ENCODE measurements at regions not wholly inside any gene's neighbourhood (a gene's known extent, or its start where the extent isn't known, plus 50 kb on each side); places are given as distances from the start of the nearest gene placed in this dataset.

DNA sequence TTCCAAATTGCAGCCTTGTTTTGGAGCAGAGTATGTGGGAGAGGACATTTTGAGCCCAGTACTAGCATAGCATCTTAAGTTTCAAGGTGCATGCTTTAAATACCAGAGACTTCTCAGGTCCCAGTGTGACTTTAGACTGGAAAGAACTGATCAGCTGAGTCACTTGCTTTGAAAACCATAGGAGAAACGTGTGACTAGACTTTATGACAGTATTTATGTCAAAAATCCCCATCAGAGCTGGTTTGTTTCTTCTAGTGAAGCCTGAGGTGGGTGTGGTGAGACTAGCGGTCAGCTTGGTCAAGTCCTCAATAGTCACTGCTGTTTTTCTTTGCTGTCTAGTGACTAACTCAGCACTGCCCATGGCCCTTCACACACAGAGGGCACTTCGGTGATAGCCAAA is 724.2 kb downstream of the GATA3 start:
- no peak for TF ChIP-seq ZNF274 (IDR thresholded peaks at IDR 0.05; ENCODE audit: low read depth, low read length)

DNA sequence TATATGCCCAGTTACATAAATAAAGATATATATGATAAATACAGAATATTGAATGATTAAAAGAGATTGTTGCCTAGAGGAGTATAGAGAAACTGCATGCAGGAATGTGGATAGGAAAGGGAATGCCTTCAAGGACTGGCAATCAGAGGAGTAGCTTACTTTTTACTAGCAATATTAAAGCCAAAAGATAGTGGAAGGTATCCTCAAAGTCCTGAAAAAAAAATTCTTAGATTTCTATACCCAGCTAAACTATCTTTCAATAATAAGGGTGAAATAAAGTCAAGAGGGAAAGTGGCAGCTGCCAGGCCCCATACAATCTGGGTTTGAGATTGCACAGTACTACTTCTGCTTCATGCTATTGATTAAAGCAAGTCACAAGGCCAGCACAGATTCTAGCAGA is 733.2 kb downstream of the GATA3 start:
- TF ChIP-seq ZNF274 (IDR thresholded peaks at IDR 0.05; ENCODE audit: low read depth, low read length) = no peak
- no peak overlapping the region for H3K4me3 ChIP-seq (ENCODE audit: low read length)

More for the DNA sequence above, 724.2 kb downstream of the GATA3 start:
- no peak overlapping the region for H3K4me3 ChIP-seq (ENCODE audit: low read length)

GRCh38 chr10:8790390-8790789 is 735.9 kb downstream of the GATA3 start:
- no peak overlapping the region for H3K4me3 ChIP-seq (ENCODE audit: low read length)
- no peak for TF ChIP-seq ZNF274 (IDR thresholded peaks at IDR 0.05; ENCODE audit: low read depth, low read length)

DNA sequence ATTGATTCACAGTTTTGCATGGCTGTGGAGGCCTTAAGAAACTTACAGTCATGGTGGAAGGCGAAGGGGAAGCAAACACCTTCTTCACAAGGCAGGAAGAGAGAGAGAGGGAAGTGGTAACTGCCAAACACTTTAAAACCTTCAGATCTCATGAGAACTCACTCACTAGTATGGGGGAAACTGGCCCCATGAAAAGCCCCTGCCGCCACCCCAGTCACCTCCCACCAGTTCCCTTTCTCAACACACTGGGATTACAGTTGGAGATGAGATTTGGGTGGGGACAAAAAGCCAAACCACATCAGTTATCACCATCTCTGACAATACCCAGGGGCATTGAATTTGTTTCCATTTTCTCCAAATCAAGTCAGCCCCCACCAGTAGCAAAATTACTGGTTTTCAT is 740.4 kb downstream of the GATA3 start:
- TF ChIP-seq ZNF274 (IDR thresholded peaks at IDR 0.05; ENCODE audit: low read depth, low read length) = no peak

DNA sequence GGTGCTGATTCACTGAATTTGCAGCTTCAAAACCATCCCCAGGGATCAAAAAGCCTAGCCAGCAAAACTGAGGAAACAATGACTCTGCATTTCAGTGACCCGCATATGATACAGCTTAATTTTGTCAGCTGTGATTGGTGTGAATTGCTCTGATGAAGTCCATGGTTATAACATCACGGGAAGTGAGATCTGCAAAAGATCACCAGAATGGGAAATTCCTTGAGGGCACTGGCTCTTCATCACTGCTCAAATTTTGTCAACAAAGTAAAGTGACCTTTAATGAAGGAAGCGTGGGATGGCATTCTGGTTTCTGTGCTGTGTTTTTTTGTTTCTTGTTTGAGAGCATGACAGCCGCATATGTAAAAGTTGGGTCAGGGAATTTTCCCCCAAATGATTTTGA is 745.9 kb downstream of the GATA3 start:
- no peak overlapping the region for H3K4me3 ChIP-seq (ENCODE audit: low read length)
- no peak for TF ChIP-seq ZNF274 (IDR thresholded peaks at IDR 0.05; ENCODE audit: low read depth, low read length)

More for the DNA sequence above, 740.4 kb downstream of the GATA3 start:
- H3K4me3 ChIP-seq (ENCODE audit: low read length) = no peak overlapping the region

GRCh38 chr10:8803992-8804391 is 749.5 kb downstream of the GATA3 start:
- no peak overlapping the region for H3K4me3 ChIP-seq (ENCODE audit: low read length)
- no peak for TF ChIP-seq ZNF274 (IDR thresholded peaks at IDR 0.05; ENCODE audit: low read depth, low read length)

DNA sequence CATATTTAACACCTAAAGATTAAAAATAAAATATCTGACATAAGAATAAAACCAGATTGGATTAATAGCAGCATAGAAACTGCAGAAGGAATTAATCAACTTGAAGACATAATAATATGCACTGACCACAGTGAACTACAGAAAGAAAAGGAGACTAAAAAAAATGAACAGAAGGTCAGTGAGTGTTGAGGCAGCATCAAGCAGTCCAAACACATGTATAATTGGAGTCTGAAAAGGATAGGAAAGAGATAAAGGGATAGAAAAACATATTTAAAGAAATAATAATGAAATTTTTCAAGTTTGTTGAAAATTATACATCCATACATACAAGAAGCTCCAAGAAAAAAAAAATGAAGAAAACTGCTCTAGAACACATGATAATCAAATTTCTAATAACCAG is 756.2 kb downstream of the GATA3 start:
- no peak for TF ChIP-seq ZNF274 (IDR thresholded peaks at IDR 0.05; ENCODE audit: low read depth, low read length)
- H3K4me3 ChIP-seq (ENCODE audit: low read length) = no peak overlapping the region

GRCh38 chr10:8811201-8811600 is 756.7 kb downstream of the GATA3 start:
- TF ChIP-seq ZNF274 (IDR thresholded peaks at IDR 0.05; ENCODE audit: low read depth, low read length) = no peak
- H3K4me3 ChIP-seq (ENCODE audit: low read length) = no peak overlapping the region

- TF ChIP-seq ZNF274 (IDR thresholded peaks at IDR 0.05; ENCODE audit: low read depth, low read length) = no peak
- no peak overlapping the region for H3K4me3 ChIP-seq (ENCODE audit: low read length)
Observed at GRCh38 chr10:8815969-8816368, 761.5 kb downstream of the GATA3 start.

DNA sequence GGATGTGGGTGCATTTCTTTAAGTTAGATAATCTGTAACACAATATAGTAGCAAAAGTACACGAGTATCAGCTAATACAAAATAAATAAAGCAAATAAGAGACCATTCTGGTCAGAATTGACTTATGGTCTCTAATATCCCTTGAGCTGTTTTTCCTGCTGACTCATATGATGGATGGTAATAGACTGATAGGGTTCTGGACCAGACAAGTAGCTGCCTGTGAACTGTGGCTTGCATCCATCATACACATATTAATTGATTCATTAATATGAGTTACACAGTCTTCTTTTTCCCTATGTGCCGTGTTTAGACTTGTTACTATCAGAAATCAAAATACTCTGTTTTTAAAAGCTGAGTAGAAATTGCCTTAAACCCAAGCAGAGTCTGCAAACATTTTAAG is 762.8 kb downstream of the GATA3 start:
- no peak overlapping the region for H3K4me3 ChIP-seq (ENCODE audit: low read length)
- TF ChIP-seq ZNF274 (IDR thresholded peaks at IDR 0.05; ENCODE audit: low read depth, low read length) = no peak

GRCh38 chr10:8825611-8826010 is 771.1 kb downstream of the GATA3 start:
- H3K4me3 ChIP-seq (ENCODE audit: low read length) = no peak overlapping the region
- no peak for TF ChIP-seq ZNF274 (IDR thresholded peaks at IDR 0.05; ENCODE audit: low read depth, low read length)

- no peak for TF ChIP-seq ZNF274 (IDR thresholded peaks at IDR 0.05; ENCODE audit: low read depth, low read length)
- H3K4me3 ChIP-seq (ENCODE audit: low read length) = no peak overlapping the region
Observed at GRCh38 chr10:8829592-8829991, 775.1 kb downstream of the GATA3 start.

DNA sequence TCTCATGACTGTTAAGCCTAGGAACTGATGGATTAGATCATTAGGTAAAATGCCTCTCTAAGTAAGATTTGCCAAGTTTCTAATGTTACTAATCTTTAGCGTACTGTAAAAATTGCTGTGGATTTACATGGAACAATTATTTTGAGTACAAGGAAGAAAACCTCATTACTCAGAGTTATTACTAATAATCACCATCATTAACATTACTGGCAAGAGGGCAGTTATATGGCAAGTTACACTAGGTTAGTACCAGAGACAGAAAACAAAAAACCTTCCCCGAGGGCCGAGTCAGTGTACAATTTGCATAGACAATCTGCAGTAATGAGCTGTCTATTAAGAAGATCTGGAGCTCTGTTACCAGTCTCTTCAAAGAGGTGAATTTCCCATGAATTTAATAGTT is 775.6 kb downstream of the GATA3 start:
- H3K4me3 ChIP-seq (ENCODE audit: low read length) = no peak overlapping the region
- TF ChIP-seq ZNF274 (IDR thresholded peaks at IDR 0.05; ENCODE audit: low read depth, low read length) = no peak

- H3K4me3 ChIP-seq (ENCODE audit: low read length) = no peak overlapping the region
- no peak for TF ChIP-seq ZNF274 (IDR thresholded peaks at IDR 0.05; ENCODE audit: low read depth, low read length)
Observed at GRCh38 chr10:8830876-8831275, 776.4 kb downstream of the GATA3 start.

- H3K4me3 ChIP-seq (ENCODE audit: low read length) = no peak overlapping the region
- TF ChIP-seq ZNF274 (IDR thresholded peaks at IDR 0.05; ENCODE audit: low read depth, low read length) = no peak
Observed at GRCh38 chr10:8835453-8836167, 781.1 kb downstream of the GATA3 start.

DNA sequence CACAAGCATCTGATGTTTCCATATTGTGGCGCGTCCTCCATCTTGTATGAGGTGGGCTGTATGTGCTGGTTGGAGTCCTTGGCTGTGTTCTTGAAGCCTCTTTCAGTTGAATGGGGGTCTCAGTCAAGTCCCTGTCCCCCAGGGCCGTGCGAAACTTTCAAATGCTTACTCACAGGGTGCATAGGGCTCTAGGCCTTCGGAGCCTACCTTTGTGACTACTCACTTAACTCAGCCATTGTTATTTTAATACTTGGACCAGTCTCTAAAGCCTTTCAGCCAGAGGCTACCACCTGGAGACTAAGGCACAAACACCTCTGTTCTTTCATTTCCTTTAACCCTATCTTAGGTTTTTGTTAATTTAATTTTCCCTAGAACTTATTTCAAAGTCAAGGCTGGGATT is 785.9 kb downstream of the GATA3 start:
- TF ChIP-seq ZNF274 (IDR thresholded peaks at IDR 0.05; ENCODE audit: low read depth, low read length) = no peak
- H3K4me3 ChIP-seq (ENCODE audit: low read length) = no peak overlapping the region

Data from GM08714 (cell line).